ENCODE measurements at regions not wholly inside any gene's neighbourhood (a gene's known extent, or its start where the extent isn't known, plus 50 kb on each side); places are given as distances from the start of the nearest gene placed in this dataset.
"Not testable (repeated sequence)": the region's sequence is repeated elsewhere in the genome, so short reads cannot be mapped to it uniquely, and the experiment has no call there.

DNA sequence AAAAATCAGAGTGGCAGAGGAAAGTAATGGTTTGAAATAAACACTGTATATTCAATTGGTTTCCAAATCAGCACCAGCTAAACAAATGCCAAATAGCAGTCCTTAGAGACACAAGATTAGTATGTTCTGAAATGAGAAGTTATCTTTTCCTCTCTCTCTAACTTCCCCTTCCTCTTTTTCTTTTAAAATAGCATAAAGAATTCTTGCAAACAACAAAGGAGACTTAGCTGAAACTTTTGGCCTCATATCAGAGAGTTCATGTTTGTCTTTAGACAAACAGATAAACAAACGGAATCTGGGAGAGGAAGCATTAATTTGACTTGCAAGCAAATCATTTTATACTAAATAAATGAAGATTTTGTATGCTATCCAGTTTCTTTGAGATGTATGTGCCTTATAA is 399.0 kb downstream of the GBA3 start:
- intact Hi-C loops (cut with DNase I): no loop called here
- 22 to 26% methylated on average over 1 of the region's 1 CpG for WGBS, 2 donors
- no peak for TF ChIP-seq POLR2A (IDR thresholded peaks at IDR 0.05)
- no peak for TF ChIP-seq EP300 (IDR thresholded peaks at IDR 0.05)
- TF ChIP-seq, protein P1, sequence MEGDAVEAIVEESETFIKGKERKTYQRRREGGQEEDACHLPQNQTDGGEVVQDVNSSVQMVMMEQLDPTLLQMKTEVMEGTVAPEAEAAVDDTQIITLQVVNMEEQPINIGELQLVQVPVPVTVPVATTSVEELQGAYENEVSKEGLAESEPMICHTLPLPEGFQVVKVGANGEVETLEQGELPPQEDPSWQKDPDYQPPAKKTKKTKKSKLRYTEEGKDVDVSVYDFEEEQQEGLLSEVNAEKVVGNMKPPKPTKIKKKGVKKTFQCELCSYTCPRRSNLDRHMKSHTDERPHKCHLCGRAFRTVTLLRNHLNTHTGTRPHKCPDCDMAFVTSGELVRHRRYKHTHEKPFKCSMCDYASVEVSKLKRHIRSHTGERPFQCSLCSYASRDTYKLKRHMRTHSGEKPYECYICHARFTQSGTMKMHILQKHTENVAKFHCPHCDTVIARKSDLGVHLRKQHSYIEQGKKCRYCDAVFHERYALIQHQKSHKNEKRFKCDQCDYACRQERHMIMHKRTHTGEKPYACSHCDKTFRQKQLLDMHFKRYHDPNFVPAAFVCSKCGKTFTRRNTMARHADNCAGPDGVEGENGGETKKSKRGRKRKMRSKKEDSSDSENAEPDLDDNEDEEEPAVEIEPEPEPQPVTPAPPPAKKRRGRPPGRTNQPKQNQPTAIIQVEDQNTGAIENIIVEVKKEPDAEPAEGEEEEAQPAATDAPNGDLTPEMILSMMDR (IDR thresholded peaks at IDR 0.05): no peak
- no peak for TF ChIP-seq POLR2AphosphoS5 (IDR thresholded peaks at IDR 0.05)
- Histone ChIP-seq H3K27me3 (no peaks in the 10 kb centered on the region), H3K9me3 (peaks cover 0 to 5% (median 0%) of the 10 kb centered on the region in 4 donors), H3K4me3 (no peak overlapping the region), H3K27ac (no peak overlapping the region), H3K36me3 (no peaks in the 10 kb centered on the region), H3K4me1 (no peaks in the 10 kb centered on the region)
- DNase-seq: no peak

DNA sequence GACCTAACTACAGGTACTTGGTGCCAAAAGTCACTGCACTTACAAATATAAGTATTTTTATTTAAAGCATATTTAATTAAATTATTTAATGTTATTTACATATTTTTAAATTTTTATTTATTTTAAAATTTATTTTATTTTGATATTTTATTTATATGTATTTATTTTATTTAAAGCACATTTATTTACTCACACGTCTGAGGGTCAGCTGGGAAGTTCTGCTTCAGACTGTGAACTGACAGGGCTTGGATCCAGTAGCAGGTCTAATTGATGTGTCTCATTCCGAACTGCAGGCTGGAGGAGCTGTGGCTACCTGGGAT is 392.5 kb downstream of the GBA3 start:
- no peak for DNase-seq
- H3K27me3 ChIP-seq: no peaks in the 10 kb centered on the region
- peaks cover 0 to 5% (median 0%) of the 10 kb centered on the region in 4 donors for H3K9me3 ChIP-seq
- H3K27ac ChIP-seq: no peak overlapping the region
- H3K36me3 ChIP-seq: no peaks in the 10 kb centered on the region
- intact Hi-C loops (cut with DNase I): no loop called here
- 88 to 91% methylated on average over 2 of the region's 2 CpGs for WGBS, 2 donors
- TF ChIP-seq POLR2A (IDR thresholded peaks at IDR 0.05) (no peak), EP300 (IDR thresholded peaks at IDR 0.05) (no peak), POLR2AphosphoS5 (IDR thresholded peaks at IDR 0.05) (no peak)
- TF ChIP-seq, protein P1 (IDR thresholded peaks at IDR 0.05): no peak
- no peaks in the 10 kb centered on the region for H3K4me1 ChIP-seq
- H3K4me3 ChIP-seq: no peak overlapping the region

DNA sequence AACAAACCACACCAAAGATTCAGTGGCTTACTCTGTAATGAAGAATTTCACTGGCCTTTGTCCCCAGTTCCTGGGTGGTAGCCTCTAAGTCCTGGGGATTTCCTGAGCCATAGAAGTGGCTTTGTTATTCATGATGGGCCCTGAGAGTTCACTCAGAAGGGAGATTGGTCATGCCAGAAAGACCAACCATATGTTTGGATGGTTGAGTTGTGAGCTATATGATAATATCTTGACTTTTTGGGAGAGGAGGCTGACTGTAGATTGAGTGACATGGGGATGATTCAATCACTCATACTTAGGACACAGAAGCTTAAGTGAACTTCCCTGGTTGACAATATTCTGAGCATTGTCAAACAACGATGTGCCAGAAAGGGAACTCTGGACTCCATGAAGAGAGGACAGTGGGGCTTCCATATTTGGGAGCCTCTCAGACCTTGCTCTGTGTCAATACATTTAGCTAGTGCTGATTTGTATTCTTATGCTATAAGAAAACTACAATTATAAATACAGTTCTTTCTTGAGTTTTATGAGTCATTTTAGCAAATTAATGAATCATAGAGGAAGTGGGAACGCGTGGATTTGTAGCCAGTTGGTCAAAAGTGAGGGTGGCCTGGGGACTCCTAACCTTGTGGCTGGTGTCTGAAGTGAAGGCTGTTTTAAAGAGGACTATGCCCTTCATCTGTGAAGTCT is 392.0 kb downstream of the GBA3 start:
- H3K9me3 ChIP-seq: peaks cover 0 to 8% (median 0%) of the 10 kb centered on the region in 4 donors
- H3K4me1 ChIP-seq: no peaks in the 10 kb centered on the region
- 90 to 91% methylated on average over 3 of the region's 3 CpGs for WGBS, 2 donors
- intact Hi-C loops (cut with DNase I): no loop called here
- TF ChIP-seq EP300 (IDR thresholded peaks at IDR 0.05): no peak
- TF ChIP-seq, protein P1 (IDR thresholded peaks at IDR 0.05): no peak
- TF ChIP-seq POLR2AphosphoS5 (IDR thresholded peaks at IDR 0.05): no peak
- TF ChIP-seq POLR2A (IDR thresholded peaks at IDR 0.05): no peak
- no peak for DNase-seq
- no peaks in the 10 kb centered on the region for H3K27me3 ChIP-seq
- no peak overlapping the region for H3K27ac ChIP-seq
- no peak overlapping the region for H3K4me3 ChIP-seq
- H3K36me3 ChIP-seq: no peaks in the 10 kb centered on the region

DNA sequence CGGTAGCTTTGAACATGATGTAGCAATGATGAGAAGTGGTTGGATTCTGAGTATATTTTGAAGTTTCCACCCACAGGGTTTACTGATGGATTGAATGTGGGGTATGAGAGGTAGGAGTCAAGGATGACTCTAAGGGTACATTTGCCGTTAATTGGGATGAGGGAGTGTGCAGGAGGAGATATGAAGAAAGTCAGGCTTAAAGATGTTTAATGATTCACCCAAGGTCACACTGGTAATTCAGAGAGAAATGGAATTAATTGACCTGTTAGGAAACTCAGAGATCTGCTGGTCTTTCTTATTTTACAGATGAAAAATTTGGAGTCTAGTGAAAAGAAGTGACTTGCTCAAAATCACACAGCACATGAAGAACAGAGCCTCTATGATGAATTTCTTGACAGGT is 390.7 kb downstream of the GBA3 start:
- no peaks in the 10 kb centered on the region for H3K27me3 ChIP-seq
- DNase-seq: no peak
- TF ChIP-seq POLR2AphosphoS5 (IDR thresholded peaks at IDR 0.05) (no peak), EP300 (IDR thresholded peaks at IDR 0.05) (no peak), POLR2A (IDR thresholded peaks at IDR 0.05) (no peak)
- TF ChIP-seq, protein P1 (IDR thresholded peaks at IDR 0.05): no peak
- no peaks in the 10 kb centered on the region for H3K36me3 ChIP-seq
- H3K27ac ChIP-seq: no peak overlapping the region
- no peak overlapping the region for H3K4me3 ChIP-seq
- peaks cover 0 to 12% (median 0%) of the 10 kb centered on the region in 4 donors for H3K9me3 ChIP-seq
- H3K4me1 ChIP-seq: no peaks in the 10 kb centered on the region
- WGBS, 2 donors: 67 to 71% methylated on average over 2 of the region's 2 CpGs
- intact Hi-C loops (cut with DNase I): no loop called here

DNA sequence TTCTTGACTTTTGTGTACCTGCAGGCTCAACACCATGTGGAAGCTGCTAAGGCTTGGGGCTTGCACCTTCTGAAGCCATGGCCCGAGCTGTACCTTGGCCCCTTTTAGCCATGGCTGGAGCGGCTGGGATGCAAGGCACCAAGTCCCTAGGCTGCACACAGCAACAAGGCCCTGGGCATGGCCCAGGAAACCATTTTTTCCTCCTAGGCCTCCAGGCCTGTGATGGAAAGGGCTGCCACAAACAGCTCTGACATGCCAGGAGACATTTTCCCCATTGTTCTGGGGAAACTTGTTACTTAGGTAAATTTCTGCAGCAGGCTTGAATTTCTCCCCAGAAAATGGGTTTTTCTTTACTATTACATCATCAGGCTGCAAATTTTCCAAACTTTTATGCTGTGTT is 387.4 kb downstream of the GBA3 start:
- intact Hi-C loops (cut with DNase I); H3K36me3 ChIP-seq; H3K27ac ChIP-seq; H3K27me3 ChIP-seq; H3K4me3 ChIP-seq; DNase-seq; H3K4me1 ChIP-seq: not testable (repeated sequence)
- H3K9me3 ChIP-seq: peaks cover 0 to 12% (median 0%) of the 10 kb centered on the region in 4 donors
- 88 to 96% methylated on average over 2 of the region's 2 CpGs for WGBS, 2 donors
